B cell (primary cell): ENCODE measurements at regions not wholly inside any gene's neighbourhood (a gene's known extent, or its start where the extent isn't known, plus 50 kb on each side); places are given as distances from the start of the nearest gene placed in this dataset.

Source experiments
- CTCF ChIP-seq: fragments of 200-600 bp; IDR thresholded peaks from one replicate; pipeline ENCODE4 v1.8.0; 2022; ENCODE audit warnings: antibody characterized with exemption, mild to moderate bottlenecking
- EZH2 ChIP-seq: IDR thresholded peaks from 2 replicates; pipeline ENCODE4 v1.6.1; 2012; ENCODE audit warnings: borderline replicate concordance, low read depth, mild to moderate bottlenecking, moderate library complexity, low read length; ENCODE audit not compliant: insufficient read depth, poor library complexity, severe bottlenecking

GRCh38 chr5:116992681-116993080 lies 418.1 kb upstream of the SEMA6A start:
- TF ChIP-seq CTCF (no peak), EZH2 (no peak)
